Activated naive CD4-positive, alpha-beta T cell treated with anti-CD3 and anti-CD28 coated beads, Interleukin-2, amount 10 ng/mL, durations not matched to agents 7 days and 5 days (primary cell): ENCODE measurements at regions not wholly inside any gene's neighbourhood (a gene's known extent, or its start where the extent isn't known, plus 50 kb on each side); places are given as distances from the start of the nearest gene placed in this dataset.
"Not testable (repeated sequence)": the region's sequence is repeated elsewhere in the genome, so short reads cannot be mapped to it uniquely, and the experiment has no call there.

Source experiments
- CTCF ChIA-PET: fragments of 350-600 bp; sonication (Branson Sonifier 250); formaldehyde crosslinking; loops from one replicate; lab custom pipeline; 2021; ENCODE audit warnings: antibody characterized with exemption; lab: Charles Lee
- DNase-seq: peaks from one replicate; pipeline ENCODE4 v3.0.0-alpha.2; 2020
- H3K27ac Mint-ChIP-seq: one replicate; pipeline ENCODE4 v1.8.0; 2021; ENCODE audit warnings: mild to moderate bottlenecking, moderate library complexity, mixed read lengths
- H3K27me3 Mint-ChIP-seq: one replicate; pipeline ENCODE4 v1.8.0; 2021; ENCODE audit warnings: mild to moderate bottlenecking, mixed read lengths
- H3K36me3 Mint-ChIP-seq: one replicate; pipeline ENCODE4 v1.8.0; 2021; ENCODE audit warnings: mixed read lengths
- H3K4me1 Mint-ChIP-seq: one replicate; pipeline ENCODE4 v1.8.0; 2021; ENCODE audit warnings: mixed read lengths
- H3K4me3 Mint-ChIP-seq: one replicate; pipeline ENCODE4 v1.8.0; 2021; ENCODE audit warnings: mild to moderate bottlenecking, moderate library complexity, mixed read lengths
- H3K9me3 Mint-ChIP-seq: one replicate; pipeline ENCODE4 v1.8.0; 2021; ENCODE audit warnings: mixed read lengths

DNA sequence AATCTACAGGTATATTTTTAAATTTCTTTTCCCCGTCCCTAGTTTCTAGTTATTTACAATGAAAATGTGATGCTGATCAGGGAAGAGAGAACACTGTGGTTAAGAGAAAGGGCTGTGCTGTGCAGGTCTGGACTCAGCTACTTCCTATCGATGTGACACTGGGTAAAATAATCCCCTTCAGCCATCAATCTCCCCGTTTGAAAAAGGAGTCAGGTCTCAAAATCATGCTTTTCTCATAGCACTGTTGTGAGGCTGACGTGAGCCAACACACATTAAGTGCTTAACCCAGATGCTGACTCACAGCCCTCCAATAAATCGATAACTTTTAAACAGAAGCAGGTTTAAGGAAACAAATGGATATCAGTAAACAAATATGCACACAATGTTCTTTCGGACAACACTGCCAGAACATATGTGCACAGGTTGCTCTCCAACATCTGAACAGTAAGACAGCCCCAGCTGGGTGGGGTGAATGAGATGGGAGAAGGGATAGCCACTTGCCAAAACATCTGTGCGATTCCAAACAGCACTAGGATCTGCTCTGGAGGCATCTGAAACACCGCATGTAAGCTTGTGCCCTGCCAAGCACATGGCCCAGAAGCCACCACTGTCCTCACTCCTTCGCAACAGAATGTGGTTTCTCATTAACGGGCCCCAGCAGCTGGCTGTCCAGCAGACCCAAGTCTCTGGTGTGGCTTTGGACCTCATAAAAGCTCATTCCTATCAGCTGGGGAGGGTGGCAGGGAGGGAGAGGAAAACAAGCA lies 143.2 kb upstream of the PRICKLE2 start:
- H3K27me3 Mint-ChIP-seq: peaks cover 19% of the 10 kb centered on the region
- H3K27ac Mint-ChIP-seq: no peak overlapping the region
- no peaks in the 10 kb centered on the region for H3K9me3 Mint-ChIP-seq
- DNase-seq: no peak
- H3K4me1 Mint-ChIP-seq: no peaks in the 10 kb centered on the region
- H3K4me3 Mint-ChIP-seq: no peak overlapping the region
- CTCF ChIA-PET: no interaction called here
- no peaks in the 10 kb centered on the region for H3K36me3 Mint-ChIP-seq

DNA sequence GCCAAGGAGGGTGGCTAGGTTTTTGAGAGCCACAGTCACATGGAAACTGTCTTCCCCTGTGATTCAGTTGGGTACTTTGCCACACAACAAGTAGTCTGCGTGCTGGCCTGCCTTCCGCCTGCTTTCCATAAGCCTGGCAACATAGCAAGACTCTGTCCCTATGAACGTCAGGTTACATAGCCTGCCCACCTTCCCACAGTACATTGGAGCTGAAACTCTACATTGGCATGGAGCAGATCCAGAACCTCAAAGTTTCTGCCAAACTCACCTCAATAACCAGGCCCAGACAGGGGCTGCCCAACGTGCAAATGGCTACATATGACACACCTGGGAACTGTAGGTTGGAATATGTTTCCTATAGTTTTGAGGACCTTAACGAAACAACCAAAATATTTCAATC lies 140.6 kb upstream of the PRICKLE2 start:
- Mint-ChIP-seq H3K4me3 (no peak overlapping the region), H3K27me3 (peaks cover 24% of the 10 kb centered on the region), H3K4me1 (no peaks in the 10 kb centered on the region), H3K36me3 (no peaks in the 10 kb centered on the region), H3K27ac (no peak overlapping the region), H3K9me3 (no peaks in the 10 kb centered on the region)
- no peak for DNase-seq
- CTCF ChIA-PET: no interaction called here

DNA sequence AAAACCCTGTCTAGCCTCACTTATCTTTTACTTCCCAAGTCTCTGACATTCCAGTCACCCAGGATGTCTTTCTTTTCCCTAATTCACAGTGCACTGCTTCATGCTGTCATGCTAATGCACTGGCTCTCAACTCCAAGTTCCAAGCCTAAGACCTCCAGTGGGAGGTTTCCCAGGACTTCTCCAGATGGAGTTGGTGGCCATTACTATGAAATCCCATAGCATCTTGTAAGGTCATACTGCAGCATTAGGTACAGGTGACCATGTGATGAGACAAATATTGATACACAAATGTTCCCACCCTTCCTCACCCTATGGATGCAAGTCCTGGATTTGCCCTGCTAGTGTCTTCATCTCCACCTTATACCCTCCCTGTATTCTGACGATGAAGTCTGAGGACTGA lies 138.6 kb upstream of the PRICKLE2 start:
- H3K9me3 Mint-ChIP-seq: no peaks in the 10 kb centered on the region
- DNase-seq: no peak
- H3K4me1 Mint-ChIP-seq: peaks cover under 1% of the 10 kb centered on the region
- no peak overlapping the region for H3K4me3 Mint-ChIP-seq
- no peaks in the 10 kb centered on the region for H3K36me3 Mint-ChIP-seq
- peaks cover 26% of the 10 kb centered on the region for H3K27me3 Mint-ChIP-seq
- CTCF ChIA-PET: no interaction called here
- H3K27ac Mint-ChIP-seq: no peak overlapping the region

DNA sequence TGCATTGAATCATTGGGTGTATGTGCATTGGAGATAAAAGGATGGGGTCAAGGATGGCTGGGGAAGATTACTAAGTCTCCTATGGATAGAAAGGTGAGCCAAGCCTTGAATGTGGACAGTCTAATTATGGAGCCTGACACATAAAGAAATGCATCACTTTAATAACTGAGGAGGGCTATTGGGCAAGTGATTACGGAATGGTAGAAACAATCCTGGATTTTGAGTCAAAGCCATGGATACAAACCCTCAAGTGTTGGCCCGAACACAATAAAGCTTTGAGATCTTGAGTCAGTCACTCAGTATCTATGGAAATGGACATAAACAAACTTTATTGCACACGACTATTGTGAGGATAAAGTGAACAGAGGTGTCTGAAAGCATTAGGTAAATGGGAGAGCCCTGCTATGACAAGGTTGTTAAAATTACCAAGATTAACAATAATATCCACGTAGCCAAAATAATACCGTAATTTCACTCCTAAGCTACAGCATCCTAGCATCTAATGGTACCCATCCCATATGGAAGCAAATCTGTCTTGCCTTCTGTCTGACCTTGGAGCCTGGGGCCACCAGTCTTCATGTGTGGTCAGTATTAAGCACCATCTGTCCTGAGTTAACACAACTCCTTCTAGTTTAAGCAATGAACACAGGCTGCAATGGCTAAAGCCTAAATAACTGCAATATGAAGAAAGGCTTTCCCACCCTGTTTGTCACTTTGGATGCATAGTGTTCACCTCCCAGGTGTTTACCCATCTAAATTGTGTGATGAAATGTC lies 136.9 kb upstream of the PRICKLE2 start:
- Mint-ChIP-seq H3K9me3 (no peaks in the 10 kb centered on the region), H3K4me1 (peaks cover 14% of the 10 kb centered on the region), H3K27me3 (peaks cover 26% of the 10 kb centered on the region), H3K27ac (no peak overlapping the region), H3K4me3 (no peak overlapping the region), H3K36me3 (no peaks in the 10 kb centered on the region)
- CTCF ChIA-PET: no interaction called here
- DNase-seq: no peak

DNA sequence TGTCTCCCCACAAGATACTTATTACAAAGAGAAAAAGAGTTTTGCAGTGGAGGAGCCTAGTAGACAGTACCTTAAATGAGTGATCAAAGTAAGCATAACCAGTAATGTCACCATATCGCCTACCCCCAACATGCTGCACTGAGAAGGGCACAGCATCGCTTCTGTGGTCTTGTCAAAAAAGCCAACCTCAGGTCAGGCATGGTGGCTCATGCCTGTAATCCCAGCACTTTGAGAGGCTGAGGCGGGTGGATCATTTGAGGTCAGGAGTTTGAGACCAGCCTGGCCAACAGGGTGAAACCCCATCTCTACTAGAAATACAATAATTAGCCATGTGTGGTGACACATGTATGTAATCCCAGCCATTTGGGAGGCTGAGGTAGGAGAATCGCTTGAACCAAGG lies 135.8 kb upstream of the PRICKLE2 start:
- peaks cover 23% of the 10 kb centered on the region for H3K4me1 Mint-ChIP-seq
- H3K27me3 Mint-ChIP-seq: peaks cover 26% of the 10 kb centered on the region
- H3K27ac Mint-ChIP-seq, H3K4me3 Mint-ChIP-seq, H3K36me3 Mint-ChIP-seq, H3K9me3 Mint-ChIP-seq, DNase-seq, CTCF ChIA-PET: not testable (repeated sequence)

DNA sequence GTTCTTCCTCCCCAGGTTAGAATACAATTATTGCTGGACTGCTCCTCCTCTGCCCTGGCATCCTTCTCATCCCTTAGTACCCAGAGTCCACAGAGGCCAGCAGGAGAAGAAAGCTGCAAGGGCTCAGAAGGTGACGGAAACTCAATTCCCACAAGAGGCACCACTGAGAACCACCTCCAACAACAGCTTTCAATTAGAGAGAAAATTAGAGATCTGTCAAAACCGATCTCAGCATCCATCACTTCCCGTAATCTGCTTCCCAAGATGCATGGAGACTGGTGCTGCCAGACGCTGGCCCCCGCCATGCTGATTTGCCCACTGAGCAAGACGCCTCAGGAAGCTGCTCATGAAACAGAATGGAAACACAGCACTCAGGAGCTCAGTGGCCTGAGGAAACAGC lies 135.0 kb upstream of the PRICKLE2 start:
- H3K9me3 Mint-ChIP-seq: peaks cover 3% of the 10 kb centered on the region
- H3K4me1 Mint-ChIP-seq: peaks cover 30% of the 10 kb centered on the region
- H3K4me3 Mint-ChIP-seq: no peak overlapping the region
- CTCF ChIA-PET: no interaction called here
- peaks cover 6% of the 10 kb centered on the region for H3K36me3 Mint-ChIP-seq
- no peak for DNase-seq
- no peak overlapping the region for H3K27ac Mint-ChIP-seq
- H3K27me3 Mint-ChIP-seq: peaks cover 18% of the 10 kb centered on the region

DNA sequence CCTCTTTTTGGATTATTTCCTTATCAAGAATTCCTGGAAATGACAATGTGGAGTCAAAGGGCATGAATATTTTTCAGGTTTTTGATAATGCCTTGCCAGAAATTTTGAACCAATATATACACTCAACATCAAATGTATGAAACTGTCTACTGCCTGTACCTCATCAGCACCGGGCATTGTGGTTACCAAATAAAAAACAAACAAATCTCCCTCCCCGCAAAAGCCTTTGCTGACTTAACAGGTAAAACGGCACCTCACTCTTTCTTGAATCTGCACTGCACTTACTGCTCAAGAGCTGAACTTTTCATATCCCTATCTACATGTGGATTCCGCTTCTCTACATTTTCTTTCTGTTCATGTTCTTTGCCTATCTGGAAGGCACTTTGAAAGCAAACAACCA lies 134.5 kb upstream of the PRICKLE2 start:
- CTCF ChIA-PET: no interaction called here
- H3K36me3 Mint-ChIP-seq: peaks cover 6% of the 10 kb centered on the region
- H3K4me3 Mint-ChIP-seq: no peak overlapping the region
- no peak overlapping the region for H3K27ac Mint-ChIP-seq
- no peak for DNase-seq
- peaks cover 3% of the 10 kb centered on the region for H3K9me3 Mint-ChIP-seq
- H3K27me3 Mint-ChIP-seq: peaks cover 18% of the 10 kb centered on the region
- H3K4me1 Mint-ChIP-seq: peaks cover 36% of the 10 kb centered on the region

DNA sequence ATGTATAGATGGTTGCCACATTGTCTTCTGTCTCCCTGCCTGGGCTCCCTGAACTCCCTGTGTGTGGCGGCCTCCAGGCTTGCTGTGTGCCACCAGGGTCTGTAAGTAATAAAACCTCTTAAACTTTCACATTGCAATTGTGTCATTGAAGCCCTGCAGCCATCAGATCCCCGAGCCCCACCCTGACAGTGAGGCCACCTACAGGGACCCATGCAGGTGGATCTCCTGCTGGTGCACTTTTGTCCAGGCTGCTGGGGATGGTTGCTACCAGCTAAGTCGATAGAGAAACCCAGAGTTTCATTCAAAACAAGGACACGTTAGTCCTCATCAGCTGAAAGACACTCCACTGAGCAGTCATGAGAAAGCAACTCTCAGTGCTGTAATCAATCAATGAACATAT lies 133.6 kb upstream of the PRICKLE2 start:
- CTCF ChIA-PET: no interaction called here
- Mint-ChIP-seq H3K36me3 (peaks cover 6% of the 10 kb centered on the region), H3K9me3 (peaks cover 3% of the 10 kb centered on the region), H3K27ac (no peak overlapping the region), H3K4me1 (peaks cover 42% of the 10 kb centered on the region), H3K27me3 (peaks cover 13% of the 10 kb centered on the region), H3K4me3 (no peak overlapping the region)
- no peak for DNase-seq

DNA sequence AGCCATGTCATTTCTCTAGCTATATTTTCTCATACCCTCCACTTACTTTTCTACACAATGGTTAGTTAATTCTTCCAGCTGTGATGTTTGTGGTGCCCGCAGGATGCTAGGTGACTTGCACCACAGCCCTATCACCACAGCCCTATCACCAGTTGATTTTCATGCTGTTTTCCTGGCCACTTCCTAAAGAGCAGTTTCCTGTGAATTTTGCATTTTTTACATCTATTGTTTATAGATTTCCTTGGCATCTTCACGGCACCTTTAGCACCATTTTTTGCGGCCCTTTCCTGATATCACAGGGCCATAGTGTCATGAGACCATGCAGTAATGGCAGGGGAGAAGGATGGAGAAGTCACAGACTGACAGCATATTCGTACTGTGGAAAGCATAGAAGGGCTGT lies 132.9 kb upstream of the PRICKLE2 start:
- DNase-seq: no peak
- no peak overlapping the region for H3K4me3 Mint-ChIP-seq
- CTCF ChIA-PET: no interaction called here
- no peak overlapping the region for H3K27ac Mint-ChIP-seq
- H3K27me3 Mint-ChIP-seq: peaks cover 9% of the 10 kb centered on the region
- peaks cover 3% of the 10 kb centered on the region for H3K9me3 Mint-ChIP-seq
- H3K36me3 Mint-ChIP-seq: peaks cover 6% of the 10 kb centered on the region
- peaks cover 49% of the 10 kb centered on the region for H3K4me1 Mint-ChIP-seq

DNA sequence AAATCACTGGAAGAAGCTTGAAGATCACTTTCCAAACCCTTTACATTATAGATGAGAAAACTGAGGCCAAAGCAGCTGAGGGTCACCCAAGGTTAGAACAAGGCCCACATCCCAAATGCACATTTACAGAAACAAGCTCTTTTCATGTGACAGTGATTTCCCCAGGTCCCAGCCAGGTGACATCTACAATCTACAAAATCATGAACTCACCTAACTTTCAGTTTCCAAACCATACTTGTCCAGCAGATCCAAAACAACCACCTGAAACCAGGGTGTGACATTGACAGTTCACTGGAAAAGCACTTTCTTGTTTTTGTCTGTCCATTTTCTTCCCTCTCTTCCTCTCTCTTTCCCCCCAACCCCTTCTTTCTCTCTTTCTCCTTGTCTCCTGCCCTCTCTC lies 132.2 kb upstream of the PRICKLE2 start:
- no peak for DNase-seq
- H3K27ac Mint-ChIP-seq: peak overlapping the region; percentile 28
- no peak overlapping the region for H3K4me3 Mint-ChIP-seq
- peaks cover 6% of the 10 kb centered on the region for H3K36me3 Mint-ChIP-seq
- CTCF ChIA-PET: interaction anchor here (1.4 kb wide), 1 partner anchor 107 kb away, joined by 3 read pairs; no protein-coding TSS in a partner anchor
- H3K4me1 Mint-ChIP-seq: peaks cover 56% of the 10 kb centered on the region
- H3K9me3 Mint-ChIP-seq: peaks cover 3% of the 10 kb centered on the region
- peaks cover 5% of the 10 kb centered on the region for H3K27me3 Mint-ChIP-seq

DNA sequence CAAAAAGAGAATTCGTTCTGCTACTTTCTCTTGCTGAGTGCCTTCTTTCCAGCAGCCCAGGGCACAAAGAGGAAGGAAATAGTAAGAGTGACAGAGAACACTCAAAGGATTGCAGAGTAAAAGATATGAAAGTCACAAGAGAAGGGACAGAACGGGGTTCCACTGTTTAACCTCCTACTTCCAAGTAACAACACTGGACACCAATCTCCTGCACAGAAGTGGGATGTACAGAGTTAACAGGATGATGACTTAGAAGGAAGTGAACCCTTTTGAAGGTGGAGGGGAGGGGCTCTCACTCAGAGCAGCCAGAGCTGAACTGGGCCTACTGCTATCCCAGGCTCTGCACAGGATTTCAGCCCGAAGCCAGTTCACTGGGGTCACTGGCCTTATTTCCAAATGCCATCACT lies 130.1 kb upstream of the PRICKLE2 start:
- Mint-ChIP-seq H3K36me3 (peaks cover 6% of the 10 kb centered on the region), H3K9me3 (peaks cover 4% of the 10 kb centered on the region), H3K4me1 (peaks cover 74% of the 10 kb centered on the region), H3K4me3 (no peak overlapping the region), H3K27me3 (peaks cover 4% of the 10 kb centered on the region), H3K27ac (peak overlapping the region; percentile 34)
- peak; percentile 44 for DNase-seq
- CTCF ChIA-PET: no interaction called here

DNA sequence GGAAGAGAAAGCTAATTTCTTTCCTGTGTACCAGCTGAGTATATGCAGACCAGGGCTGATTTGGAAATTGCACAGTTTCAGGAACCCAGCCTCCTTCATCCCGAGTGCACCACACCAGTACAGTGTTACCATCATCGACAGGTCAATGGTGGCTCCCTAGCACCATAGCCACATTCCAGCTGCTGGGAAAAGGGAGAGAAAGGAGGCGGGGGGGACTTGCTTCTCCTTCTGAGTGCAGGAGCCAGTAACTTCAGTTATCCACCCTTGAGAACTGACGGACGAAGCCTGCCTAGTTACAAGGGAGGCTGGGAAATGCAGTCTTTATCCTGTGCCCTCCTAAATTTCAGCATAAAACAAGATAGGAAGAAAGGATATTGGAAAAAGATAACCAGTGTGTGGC lies 129.7 kb upstream of the PRICKLE2 start:
- H3K36me3 Mint-ChIP-seq: peaks cover 6% of the 10 kb centered on the region
- no peak overlapping the region for H3K4me3 Mint-ChIP-seq
- H3K9me3 Mint-ChIP-seq: peaks cover 7% of the 10 kb centered on the region
- no peaks in the 10 kb centered on the region for H3K27me3 Mint-ChIP-seq
- CTCF ChIA-PET: interaction anchor here (1.2 kb wide), 1 partner anchor 21 kb away, joined by 3 read pairs; no protein-coding TSS in a partner anchor
- no peak for DNase-seq
- peak overlapping the region; percentile 45 for H3K27ac Mint-ChIP-seq
- H3K4me1 Mint-ChIP-seq: peaks cover 78% of the 10 kb centered on the region

DNA sequence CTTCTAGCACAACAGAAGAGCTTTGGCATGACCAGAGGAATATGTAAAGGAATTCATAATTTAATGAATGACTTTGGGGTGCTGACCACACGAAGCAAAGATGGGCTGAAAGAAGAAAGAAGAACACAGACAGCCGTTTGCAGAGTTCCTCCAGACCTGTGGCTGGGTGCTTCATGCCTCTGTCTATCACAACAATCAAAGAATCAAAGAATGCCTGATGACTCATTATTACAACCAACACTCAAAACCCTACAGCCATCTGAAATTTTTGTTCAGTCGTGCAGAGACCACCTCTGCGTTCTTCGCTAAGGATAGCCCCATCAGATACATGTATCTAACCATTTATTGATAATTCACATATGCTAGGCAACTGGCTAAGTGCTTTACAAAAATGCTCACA lies 129.0 kb upstream of the PRICKLE2 start:
- peaks cover 6% of the 10 kb centered on the region for H3K36me3 Mint-ChIP-seq
- H3K4me1 Mint-ChIP-seq: peaks cover 82% of the 10 kb centered on the region
- H3K4me3 Mint-ChIP-seq: no peak overlapping the region
- H3K9me3 Mint-ChIP-seq: peaks cover 7% of the 10 kb centered on the region
- DNase-seq: no peak
- no peak overlapping the region for H3K27ac Mint-ChIP-seq
- no peaks in the 10 kb centered on the region for H3K27me3 Mint-ChIP-seq
- CTCF ChIA-PET: interaction anchor here (1.2 kb wide), 1 partner anchor 20 kb away, joined by 3 read pairs; no protein-coding TSS in a partner anchor

DNA sequence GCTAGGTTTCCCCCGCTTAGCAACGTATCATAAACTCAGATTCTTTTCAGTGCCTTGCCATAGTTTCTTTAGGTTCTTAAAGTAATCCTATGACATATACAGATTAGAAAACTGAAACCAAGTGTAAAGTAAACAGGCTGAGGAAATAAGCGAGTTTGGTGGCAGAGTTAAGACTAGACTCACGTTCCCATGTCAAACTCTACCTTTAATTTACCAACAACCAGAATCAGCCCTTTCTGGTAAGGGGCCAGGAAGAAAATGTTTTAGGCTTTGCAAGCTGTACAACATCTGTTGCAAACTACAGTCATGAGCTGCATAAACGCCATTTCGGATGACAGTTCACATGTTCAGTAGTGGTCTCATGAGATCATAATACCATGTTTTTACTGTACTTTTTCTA lies 128.0 kb upstream of the PRICKLE2 start:
- H3K4me3 Mint-ChIP-seq: no peak overlapping the region
- peaks cover 6% of the 10 kb centered on the region for H3K36me3 Mint-ChIP-seq
- H3K4me1 Mint-ChIP-seq: peaks cover 79% of the 10 kb centered on the region
- CTCF ChIA-PET: no interaction called here
- H3K27me3 Mint-ChIP-seq: no peaks in the 10 kb centered on the region
- DNase-seq: no peak
- H3K27ac Mint-ChIP-seq: no peak overlapping the region
- peaks cover 7% of the 10 kb centered on the region for H3K9me3 Mint-ChIP-seq

DNA sequence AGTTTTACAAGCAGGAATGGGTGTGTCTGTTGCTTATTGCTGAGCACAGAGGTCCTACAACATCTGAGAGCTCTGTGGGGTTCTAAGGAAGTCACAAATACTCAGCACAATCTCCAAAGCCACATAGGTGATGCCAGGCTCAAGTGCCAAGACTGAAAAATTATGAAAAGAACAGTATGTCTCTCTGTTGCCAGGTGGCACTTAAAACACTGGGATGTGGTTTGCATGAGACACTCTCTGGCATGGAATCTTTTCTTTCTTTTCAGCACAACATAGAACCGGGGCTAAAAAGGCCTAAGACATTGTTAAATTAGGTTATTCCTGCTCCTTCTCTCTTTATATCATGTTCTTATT lies 127.3 kb upstream of the PRICKLE2 start:
- DNase-seq: no peak
- H3K27ac Mint-ChIP-seq: no peak overlapping the region
- H3K36me3 Mint-ChIP-seq: peaks cover 6% of the 10 kb centered on the region
- H3K9me3 Mint-ChIP-seq: peaks cover 7% of the 10 kb centered on the region
- peaks cover 73% of the 10 kb centered on the region for H3K4me1 Mint-ChIP-seq
- H3K4me3 Mint-ChIP-seq: no peak overlapping the region
- no peaks in the 10 kb centered on the region for H3K27me3 Mint-ChIP-seq
- CTCF ChIA-PET: no interaction called here
